GM23248 (cell line): ENCODE measurements at regions not wholly inside any gene's neighbourhood (a gene's known extent, or its start where the extent isn't known, plus 50 kb on each side); places are given as distances from the start of the nearest gene placed in this dataset.

Source experiments
- DNase-seq: peaks from one replicate; pipeline ENCODE4 v3.0.0-alpha.2; 2015
- H2AFZ ChIP-seq: fragments of 200-600 bp; sonication (generic); 2 replicates; pipeline ENCODE4 v1.6.1; 2016; ENCODE audit warnings: antibody characterized with exemption
- H3F3A ChIP-seq: fragments of 200-600 bp; sonication (generic); 2 replicates; pipeline ENCODE4 v1.6.1; 2016; ENCODE audit warnings: mild to moderate bottlenecking, antibody characterized with exemption, mixed run types; ENCODE audit not compliant: insufficient read depth
- H3K27ac ChIP-seq: fragments of 200-600 bp; sonication (generic); 2 replicates; pipeline ENCODE4 v1.5.1; 2016; ENCODE audit warnings: mild to moderate bottlenecking
- H3K27me3 ChIP-seq: fragments of 200-600 bp; sonication (generic); replicated peaks from 2 replicates; pipeline ENCODE4 v1.6.1; 2016; ENCODE audit warnings: mild to moderate bottlenecking; ENCODE audit not compliant: insufficient read depth
- H3K36me3 ChIP-seq: fragments of 200-600 bp; sonication (generic); 2 replicates; pipeline ENCODE4 v1.6.1; 2016; ENCODE audit warnings: low read depth, mild to moderate bottlenecking
- H3K4me1 ChIP-seq: fragments of 200-600 bp; sonication (generic); 2 replicates; pipeline ENCODE4 v1.6.1; 2016; ENCODE audit warnings: mild to moderate bottlenecking; ENCODE audit not compliant: insufficient read depth
- H3K4me2 ChIP-seq: fragments of 200-600 bp; sonication (generic); one replicate; pipeline ENCODE4 v1.6.1; 2016; ENCODE audit warnings: mild to moderate bottlenecking; ENCODE audit not compliant: unreplicated experiment
- H3K4me3 ChIP-seq: fragments of 200-600 bp; sonication (generic); 2 replicates; pipeline ENCODE4 v1.5.1; 2016; ENCODE audit warnings: mild to moderate bottlenecking
- H3K79me2 ChIP-seq: fragments of 200-600 bp; sonication (generic); 2 replicates; pipeline ENCODE4 v1.6.1; 2016; ENCODE audit warnings: mild to moderate bottlenecking; ENCODE audit not compliant: insufficient read depth
- H3K9ac ChIP-seq: fragments of 200-600 bp; sonication (generic); 2 replicates; pipeline ENCODE4 v1.6.1; 2016; ENCODE audit warnings: mild to moderate bottlenecking
- H3K9me2 ChIP-seq: fragments of 200-600 bp; sonication (generic); 2 replicates; pipeline ENCODE4 v1.6.1; 2016; ENCODE audit warnings: mixed run types, mild to moderate bottlenecking, moderate library complexity; ENCODE audit not compliant: insufficient read depth
- H3K9me3 ChIP-seq: fragments of 200-600 bp; sonication (generic); one replicate; pipeline ENCODE4 v1.6.1; 2017; ENCODE audit warnings: low read depth
- H4K20me1 ChIP-seq: fragments of 200-600 bp; sonication (generic); 2 replicates; pipeline ENCODE4 v1.6.0; 2016; ENCODE audit not compliant: insufficient read depth
- EZH2 ChIP-seq: fragments of 200-600 bp; sonication (generic); IDR thresholded peaks from 2 replicates; pipeline ENCODE4 v1.6.1; 2018; ENCODE audit warnings: antibody characterized with exemption, mild to moderate bottlenecking; ENCODE audit not compliant: insufficient read depth, poor library complexity, severe bottlenecking
- EZH2phosphoT487 ChIP-seq: fragments of 200-600 bp; sonication (generic); IDR thresholded peaks from 2 replicates; pipeline ENCODE4 v1.6.1; 2018; ENCODE audit warnings: antibody characterized with exemption, moderate library complexity, mild to moderate bottlenecking, low read depth; ENCODE audit not compliant: insufficient read depth
- WGBS, 2 experiments: methylation state at CpG; one replicate each; pipeline ENCODE4 v1.1.6; 2015 to 2017; ENCODE audit warnings: low lambda C conversion rate in 2 of 2, low coverage in 1 of 2; ENCODE audit errors: missing lambda C conversion rate in 2 of 2; 5-methylcytosine and 5-hydroxymethylcytosine counted together
- in situ Hi-C: fragments of 300-500 bp; cut with MboI; formaldehyde crosslinking; loops from 2 replicates; pipeline ENCODE4 v1.15.0; 2020

DNA sequence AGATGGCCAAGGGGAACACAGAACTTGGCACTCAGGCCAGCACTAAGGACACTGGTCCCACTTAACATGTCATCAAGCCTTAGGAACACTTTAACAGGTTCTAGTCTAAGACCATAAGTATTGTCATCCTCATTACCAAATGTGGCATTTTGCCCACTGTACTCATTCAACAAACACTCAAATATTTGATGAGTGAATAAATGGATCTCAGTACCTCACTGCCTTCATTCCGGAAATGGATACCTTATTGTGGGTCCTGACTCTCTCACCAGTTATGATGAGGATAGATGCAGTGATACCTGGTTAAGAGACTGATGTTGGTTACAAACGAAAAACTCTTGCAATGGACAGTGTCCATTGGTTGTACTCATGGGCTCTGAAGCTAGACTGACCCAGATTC, 455.2 kb upstream of the DYNLRB2 start:
- 70 to 83% methylated on average over 2 of the region's 2 CpGs for WGBS, 2 experiments
- no peak for DNase-seq
- H3K4me3 ChIP-seq = no peak overlapping the region
- no peaks in the 10 kb centered on the region for H3K4me1 ChIP-seq
- no peak for TF ChIP-seq EZH2phosphoT487
- no peak for TF ChIP-seq EZH2
- H3F3A ChIP-seq = no peaks in the 10 kb centered on the region
- H3K79me2 ChIP-seq = no peaks in the 10 kb centered on the region
- no peak overlapping the region for H3K9ac ChIP-seq
- H3K4me2 ChIP-seq = no peak overlapping the region
- no peaks in the 10 kb centered on the region for H3K9me3 ChIP-seq
- H2AFZ ChIP-seq = no peak overlapping the region
- H3K27me3 ChIP-seq = no peaks in the 10 kb centered on the region; the same call in 1 of the 2 replicates
- in situ Hi-C loops = no loop called here
- no peaks in the 10 kb centered on the region for H3K36me3 ChIP-seq
- no peak overlapping the region for H3K27ac ChIP-seq
- H4K20me1 ChIP-seq = no peaks in the 10 kb centered on the region
- H3K9me2 ChIP-seq = no peaks in the 10 kb centered on the region

DNA sequence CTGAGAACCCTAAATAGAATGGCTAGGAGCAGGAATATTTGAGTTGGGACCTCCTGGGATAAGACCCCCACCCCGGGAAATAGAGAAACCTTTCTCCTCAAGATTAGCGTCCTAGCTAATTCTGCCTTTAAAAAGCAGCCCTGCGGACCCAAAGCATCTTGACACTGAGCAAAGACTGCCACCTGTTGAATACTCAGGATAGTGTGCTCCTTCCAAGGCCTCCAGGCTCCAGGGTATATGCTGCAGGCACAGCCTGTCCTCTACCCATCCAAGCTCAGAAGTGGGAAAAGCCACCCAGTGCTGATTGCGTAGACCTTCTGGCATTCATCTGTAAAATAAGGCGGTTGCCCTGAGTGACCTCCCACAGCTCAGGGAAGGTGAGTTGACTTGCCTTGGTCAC, 456.2 kb upstream of the DYNLRB2 start:
- Histone ChIP-seq H3K9me2 (no peaks in the 10 kb centered on the region), H3K27ac (no peak overlapping the region), H3K9me3 (no peaks in the 10 kb centered on the region), H3F3A (no peaks in the 10 kb centered on the region), H3K27me3 (no peaks in the 10 kb centered on the region; the same call in 1 of the 2 replicates), H3K9ac (no peak overlapping the region), H3K36me3 (no peaks in the 10 kb centered on the region), H3K4me2 (no peak overlapping the region), H3K4me3 (no peak overlapping the region), H3K79me2 (no peaks in the 10 kb centered on the region), H4K20me1 (no peaks in the 10 kb centered on the region), H2AFZ (no peak overlapping the region), H3K4me1 (no peaks in the 10 kb centered on the region)
- in situ Hi-C loops = no loop called here
- WGBS, 2 experiments = 18 to 20% methylated on average over 5 of the region's 5 CpGs
- TF ChIP-seq EZH2phosphoT487 = no peak
- TF ChIP-seq EZH2 = no peak
- peak; percentile 66 for DNase-seq

DNA sequence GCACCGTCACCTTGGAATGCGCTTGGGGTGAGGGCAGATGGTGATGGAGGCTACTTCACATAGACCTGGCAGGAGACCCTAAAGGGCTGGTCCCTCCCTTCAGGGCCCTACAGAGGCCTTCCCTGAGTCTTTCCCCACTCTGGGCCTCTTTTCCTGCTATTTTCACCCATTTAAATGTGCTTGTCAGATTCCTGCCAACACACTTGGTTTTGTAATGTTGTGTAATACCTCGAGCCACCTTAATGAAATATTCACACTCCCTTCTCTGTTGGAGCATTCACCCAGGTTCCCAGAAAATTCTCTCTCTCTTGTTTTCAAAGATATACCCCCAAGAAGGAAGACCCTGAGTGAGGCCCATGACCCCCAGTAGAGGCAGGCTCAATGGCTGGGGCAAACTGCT, 456.6 kb upstream of the DYNLRB2 start:
- WGBS, 2 experiments = 63 to 69% methylated on average over 3 of the region's 3 CpGs
- no peak overlapping the region for H2AFZ ChIP-seq

DNA sequence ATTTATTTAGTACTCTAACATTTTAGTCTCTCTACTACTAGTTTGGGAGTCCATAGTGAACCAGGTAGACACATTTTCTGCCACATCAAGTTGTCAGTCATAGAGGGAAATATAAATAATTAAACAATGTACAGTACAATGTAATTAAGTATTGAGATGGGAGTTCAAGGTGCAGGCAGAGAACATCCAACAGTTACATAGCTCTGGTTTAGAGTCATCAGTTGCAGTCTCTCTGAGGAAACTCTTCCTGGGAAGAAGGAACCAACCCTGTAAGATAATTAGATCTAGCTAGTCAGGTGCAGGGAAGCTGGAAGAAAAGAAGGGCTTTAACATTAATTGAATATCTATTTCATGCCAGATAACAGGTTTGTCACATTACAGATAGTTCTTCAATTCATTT, 457.9 kb upstream of the DYNLRB2 start:
- H3K27ac ChIP-seq = no peak overlapping the region
- DNase-seq = no peak
- no peaks in the 10 kb centered on the region for H3K79me2 ChIP-seq

More for the DNA sequence above, 456.6 kb upstream of the DYNLRB2 start:
- H3K9ac ChIP-seq = no peak overlapping the region
- no peak overlapping the region for H3K4me2 ChIP-seq
- H3K79me2 ChIP-seq = no peaks in the 10 kb centered on the region
- DNase-seq = peak; percentile 23
- H3K9me3 ChIP-seq = no peaks in the 10 kb centered on the region
- H3K27ac ChIP-seq = no peak overlapping the region
- no peaks in the 10 kb centered on the region for H3K4me1 ChIP-seq
- in situ Hi-C loops = no loop called here
- no peak for TF ChIP-seq EZH2phosphoT487
- TF ChIP-seq EZH2 = no peak
- H4K20me1 ChIP-seq = no peaks in the 10 kb centered on the region
- no peaks in the 10 kb centered on the region; the same call in 1 of the 2 replicates for H3K27me3 ChIP-seq
- no peaks in the 10 kb centered on the region for H3K36me3 ChIP-seq
- H3K9me2 ChIP-seq = no peaks in the 10 kb centered on the region
- no peaks in the 10 kb centered on the region for H3F3A ChIP-seq
- no peak overlapping the region for H3K4me3 ChIP-seq

DNA sequence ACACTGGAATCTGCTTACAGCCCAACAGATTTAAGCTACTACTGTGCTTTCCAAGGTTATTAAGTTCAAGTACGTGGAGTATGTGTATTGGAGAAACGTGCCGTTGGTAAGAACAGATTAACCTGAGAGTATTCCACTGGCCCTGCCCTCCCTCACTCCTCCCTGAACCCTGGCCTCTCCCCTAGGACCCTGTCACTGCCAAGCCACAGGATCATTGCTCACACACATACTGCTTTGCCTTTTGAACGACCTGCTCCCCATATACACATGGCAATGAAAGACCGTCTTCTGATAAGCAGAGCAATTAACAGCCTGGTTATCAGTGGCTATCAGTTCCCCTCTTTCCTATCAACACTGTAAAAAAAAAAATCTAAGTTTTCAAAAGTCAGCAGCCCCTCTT, 458.9 kb upstream of the DYNLRB2 start:
- Histone ChIP-seq H2AFZ (no peak overlapping the region), H3K27ac (no peak overlapping the region), H3K9ac (no peak overlapping the region), H3K9me3 (no peaks in the 10 kb centered on the region), H3K9me2 (no peaks in the 10 kb centered on the region), H3K27me3 (no peaks in the 10 kb centered on the region; the same call in 1 of the 2 replicates), H3K4me3 (no peak overlapping the region), H4K20me1 (no peaks in the 10 kb centered on the region), H3F3A (no peaks in the 10 kb centered on the region), H3K4me1 (no peaks in the 10 kb centered on the region), H3K4me2 (no peak overlapping the region), H3K36me3 (no peaks in the 10 kb centered on the region), H3K79me2 (no peaks in the 10 kb centered on the region)
- TF ChIP-seq EZH2phosphoT487 (no peak), EZH2 (no peak)
- 43 to 54% methylated on average over 5 of the region's 5 CpGs for WGBS, 2 experiments
- no peak for DNase-seq
- in situ Hi-C loops = no loop called here

More for the DNA sequence above, 457.9 kb upstream of the DYNLRB2 start:
- Histone ChIP-seq H3K4me1 (no peaks in the 10 kb centered on the region), H3K9me3 (no peaks in the 10 kb centered on the region), H4K20me1 (no peaks in the 10 kb centered on the region), H3F3A (no peaks in the 10 kb centered on the region), H3K27me3 (no peaks in the 10 kb centered on the region; the same call in 1 of the 2 replicates), H3K9ac (no peak overlapping the region), H3K36me3 (no peaks in the 10 kb centered on the region), H3K4me3 (no peak overlapping the region), H3K4me2 (no peak overlapping the region), H3K9me2 (no peaks in the 10 kb centered on the region), H2AFZ (no peak overlapping the region)
- TF ChIP-seq EZH2 (no peak), EZH2phosphoT487 (no peak)
- in situ Hi-C loops = no loop called here
